Mucosa of descending colon (tissue), 3 donors: ENCODE measurements at regions not wholly inside any gene's neighbourhood (a gene's known extent, or its start where the extent isn't known, plus 50 kb on each side); places are given as distances from the start of the nearest gene placed in this dataset.
"Not testable (repeated sequence)": the region's sequence is repeated elsewhere in the genome, so short reads cannot be mapped to it uniquely, and the experiment has no call there.

Source experiments
- ATAC-seq: fragments of 200-7000 bp; cut with Tn5 transposase; one replicate; pipeline ENCODE4 v1.9.1; 2020; ENCODE audit warnings: mild to moderate bottlenecking, moderate library complexity
- DNase-seq, 3 donors: peaks; one replicate each; pipeline ENCODE4 v3.0.0-alpha.2; 2020
- H3K36me3 ChIP-seq: fragments of 200-600 bp; one replicate; pipeline ENCODE4 v1.8.0; 2021; ENCODE audit warnings: low read depth, mild to moderate bottlenecking
- H3K4me1 ChIP-seq: fragments of 200-600 bp; one replicate; pipeline ENCODE4 v1.8.0; 2021; ENCODE audit warnings: low read depth, mild to moderate bottlenecking
- H3K4me3 ChIP-seq: fragments of 200-600 bp; one replicate; pipeline ENCODE4 v1.8.0; 2021; ENCODE audit warnings: mild to moderate bottlenecking
- H3K9me3 ChIP-seq: fragments of 200-600 bp; one replicate; pipeline ENCODE4 v1.8.0; 2021; ENCODE audit warnings: mild to moderate bottlenecking
- intact Hi-C, 2 donors: fragments of 100-400 bp; cut with DNase I in 1 of 2; cut with micrococcal nuclease in 1 of 2; formaldehyde crosslinking; loops; one replicate each; pipeline versions ENCODE4 v1.11.0 to v1.11.1; 2022; cut with DNase I, micrococcal nuclease
- TF ChIP-seq, protein P1 (sequence below): fragments of 200-600 bp; IDR thresholded peaks from one replicate; pipeline ENCODE4 v1.8.0; 2022; ENCODE audit warnings: antibody characterized with exemption, mild to moderate bottlenecking
- donor health status: DM: no; HTN: no; CAD: no; lungs with moderate emphysema.
- donor health status: DM: no; HTN: no; CAD: no.
- donor health status: DM: no; HTN: yes; CAD: no.

DNA sequence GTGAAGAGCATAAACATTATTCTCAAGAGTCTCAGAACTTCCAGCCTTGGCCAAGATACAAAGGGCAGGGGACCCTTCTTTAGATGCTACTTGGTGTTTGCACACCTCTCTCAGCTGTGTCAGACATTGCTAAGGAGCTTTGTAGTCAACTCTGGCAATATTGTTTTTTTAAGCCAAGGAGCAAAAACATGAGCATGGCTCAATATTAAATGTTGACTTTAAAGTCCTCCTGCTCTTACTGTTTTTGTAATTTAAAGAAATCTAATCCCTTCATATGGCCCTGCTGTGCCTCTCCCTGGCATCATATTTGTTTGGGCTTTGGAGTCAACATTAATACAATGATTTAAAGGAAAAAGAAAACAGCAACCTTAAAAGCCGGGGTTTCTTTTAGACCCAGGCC is 67.9 kb upstream of the TMEM170B start:
- Histone ChIP-seq H3K4me1 (no peaks in the 10 kb centered on the region), H3K9me3 (no peaks in the 10 kb centered on the region), H3K4me3 (no peak overlapping the region), H3K36me3 (no peaks in the 10 kb centered on the region)
- TF ChIP-seq, protein P1, sequence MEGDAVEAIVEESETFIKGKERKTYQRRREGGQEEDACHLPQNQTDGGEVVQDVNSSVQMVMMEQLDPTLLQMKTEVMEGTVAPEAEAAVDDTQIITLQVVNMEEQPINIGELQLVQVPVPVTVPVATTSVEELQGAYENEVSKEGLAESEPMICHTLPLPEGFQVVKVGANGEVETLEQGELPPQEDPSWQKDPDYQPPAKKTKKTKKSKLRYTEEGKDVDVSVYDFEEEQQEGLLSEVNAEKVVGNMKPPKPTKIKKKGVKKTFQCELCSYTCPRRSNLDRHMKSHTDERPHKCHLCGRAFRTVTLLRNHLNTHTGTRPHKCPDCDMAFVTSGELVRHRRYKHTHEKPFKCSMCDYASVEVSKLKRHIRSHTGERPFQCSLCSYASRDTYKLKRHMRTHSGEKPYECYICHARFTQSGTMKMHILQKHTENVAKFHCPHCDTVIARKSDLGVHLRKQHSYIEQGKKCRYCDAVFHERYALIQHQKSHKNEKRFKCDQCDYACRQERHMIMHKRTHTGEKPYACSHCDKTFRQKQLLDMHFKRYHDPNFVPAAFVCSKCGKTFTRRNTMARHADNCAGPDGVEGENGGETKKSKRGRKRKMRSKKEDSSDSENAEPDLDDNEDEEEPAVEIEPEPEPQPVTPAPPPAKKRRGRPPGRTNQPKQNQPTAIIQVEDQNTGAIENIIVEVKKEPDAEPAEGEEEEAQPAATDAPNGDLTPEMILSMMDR = no peak
- intact Hi-C loops = no loop called here
- DNase-seq (no peak), ATAC-seq (no peak)

DNA sequence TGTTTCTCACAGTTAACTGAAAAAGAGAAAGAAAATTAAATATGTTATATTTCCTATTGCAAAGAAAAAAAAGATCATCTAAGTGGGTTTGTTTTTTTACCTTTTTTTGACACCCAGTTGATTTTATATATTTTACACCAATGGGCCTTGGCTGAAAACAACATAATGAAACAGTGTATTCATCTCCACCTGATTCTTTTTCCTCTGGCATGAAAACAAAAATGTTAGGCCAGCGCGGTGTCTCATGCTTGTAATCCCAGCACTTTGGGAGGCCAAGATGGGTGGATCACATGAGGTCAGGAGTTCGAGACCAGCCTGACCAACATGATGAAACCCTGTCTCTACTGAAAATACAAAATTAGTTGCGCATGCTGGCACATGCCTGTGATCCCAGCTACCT is 69.3 kb upstream of the TMEM170B start:
- DNase-seq, H3K9me3 ChIP-seq, H3K36me3 ChIP-seq, H3K4me3 ChIP-seq, H3K4me1 ChIP-seq, ATAC-seq, intact Hi-C loops: not testable (repeated sequence)

DNA sequence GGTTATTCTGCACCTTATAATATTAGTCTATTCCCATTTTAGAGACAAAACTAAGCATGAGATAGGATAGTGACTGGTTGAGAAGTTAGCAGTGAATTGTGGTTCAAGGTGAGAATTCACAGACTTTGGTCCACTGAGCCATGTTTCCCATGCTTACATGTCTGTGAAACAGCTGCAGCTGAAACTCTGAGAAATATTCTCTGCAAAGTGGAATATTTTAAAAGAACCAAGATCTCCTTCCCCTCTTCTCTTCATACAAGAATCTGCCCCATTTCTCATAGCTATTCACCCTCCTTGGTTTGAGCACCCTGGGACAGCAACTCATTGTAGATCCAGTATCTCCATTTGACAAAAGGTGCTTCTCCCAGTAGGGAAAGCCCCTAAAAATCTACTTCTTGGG is 70.2 kb upstream of the TMEM170B start:
- H3K4me3 ChIP-seq = no peak overlapping the region
- no peaks in the 10 kb centered on the region for H3K9me3 ChIP-seq
- H3K36me3 ChIP-seq = no peaks in the 10 kb centered on the region
- DNase-seq = no peak
- TF ChIP-seq, protein P1 = no peak
- no peak for ATAC-seq
- no peaks in the 10 kb centered on the region for H3K4me1 ChIP-seq
- intact Hi-C loops = no loop called here

DNA sequence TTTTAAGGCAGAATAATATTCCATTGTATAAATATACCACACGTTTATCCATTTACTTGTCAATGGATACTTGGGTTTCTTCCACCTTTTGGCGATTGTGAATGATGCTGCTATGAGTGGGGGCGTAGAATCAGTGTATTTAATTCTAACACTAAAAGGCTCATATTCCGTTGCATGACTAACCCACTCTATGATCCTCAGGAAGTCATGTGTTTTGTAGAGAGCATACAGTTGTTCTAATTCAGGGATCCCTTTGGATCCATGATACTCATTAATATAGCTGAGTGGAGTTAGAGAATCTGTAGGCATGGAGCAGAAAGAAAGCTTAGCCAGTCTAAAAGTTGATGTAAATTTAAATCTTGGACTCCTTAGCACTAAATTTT is 74.2 kb upstream of the TMEM170B start:
- intact Hi-C loops = no loop called here
- H3K4me1 ChIP-seq = no peaks in the 10 kb centered on the region
- TF ChIP-seq, protein P1 = no peak
- no peaks in the 10 kb centered on the region for H3K36me3 ChIP-seq
- no peak for ATAC-seq
- H3K4me3 ChIP-seq = no peak overlapping the region
- no peak for DNase-seq
- H3K9me3 ChIP-seq = no peaks in the 10 kb centered on the region

DNA sequence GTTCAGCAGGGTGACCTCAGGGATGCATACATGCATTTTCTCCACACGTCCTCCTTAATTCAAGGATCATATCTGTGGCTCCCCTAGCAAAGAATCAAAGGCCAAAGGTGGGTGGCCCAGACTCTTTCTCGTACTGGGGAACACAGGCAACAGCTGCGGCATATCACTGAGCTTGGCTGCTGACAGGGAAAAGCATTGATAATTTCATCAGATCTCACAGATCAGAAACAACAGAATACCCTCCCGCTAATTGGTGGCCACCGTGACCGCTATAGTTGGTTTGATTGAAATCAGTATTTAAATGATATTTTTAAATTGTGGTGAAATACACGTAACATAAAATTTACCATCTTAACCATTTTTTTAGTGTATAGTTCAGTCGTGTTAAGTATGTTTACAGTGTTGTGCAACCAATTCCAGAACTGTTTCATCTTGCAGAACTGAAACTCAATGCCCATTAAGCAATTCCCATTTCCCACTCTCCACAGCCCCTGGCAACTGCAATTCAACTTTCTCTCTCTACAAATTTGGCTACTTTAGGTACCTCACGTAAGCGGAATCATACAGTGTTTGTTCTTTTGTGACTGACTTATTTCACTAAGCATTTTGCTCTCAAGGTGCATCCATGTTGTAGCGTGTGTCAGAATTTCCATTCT is 74.7 kb upstream of the TMEM170B start:
- H3K4me1 ChIP-seq = no peaks in the 10 kb centered on the region
- intact Hi-C loops = no loop called here
- H3K9me3 ChIP-seq = no peaks in the 10 kb centered on the region
- DNase-seq (no peak), ATAC-seq (no peak)
- TF ChIP-seq, protein P1 = no peak
- no peak overlapping the region for H3K4me3 ChIP-seq
- H3K36me3 ChIP-seq = no peaks in the 10 kb centered on the region

DNA sequence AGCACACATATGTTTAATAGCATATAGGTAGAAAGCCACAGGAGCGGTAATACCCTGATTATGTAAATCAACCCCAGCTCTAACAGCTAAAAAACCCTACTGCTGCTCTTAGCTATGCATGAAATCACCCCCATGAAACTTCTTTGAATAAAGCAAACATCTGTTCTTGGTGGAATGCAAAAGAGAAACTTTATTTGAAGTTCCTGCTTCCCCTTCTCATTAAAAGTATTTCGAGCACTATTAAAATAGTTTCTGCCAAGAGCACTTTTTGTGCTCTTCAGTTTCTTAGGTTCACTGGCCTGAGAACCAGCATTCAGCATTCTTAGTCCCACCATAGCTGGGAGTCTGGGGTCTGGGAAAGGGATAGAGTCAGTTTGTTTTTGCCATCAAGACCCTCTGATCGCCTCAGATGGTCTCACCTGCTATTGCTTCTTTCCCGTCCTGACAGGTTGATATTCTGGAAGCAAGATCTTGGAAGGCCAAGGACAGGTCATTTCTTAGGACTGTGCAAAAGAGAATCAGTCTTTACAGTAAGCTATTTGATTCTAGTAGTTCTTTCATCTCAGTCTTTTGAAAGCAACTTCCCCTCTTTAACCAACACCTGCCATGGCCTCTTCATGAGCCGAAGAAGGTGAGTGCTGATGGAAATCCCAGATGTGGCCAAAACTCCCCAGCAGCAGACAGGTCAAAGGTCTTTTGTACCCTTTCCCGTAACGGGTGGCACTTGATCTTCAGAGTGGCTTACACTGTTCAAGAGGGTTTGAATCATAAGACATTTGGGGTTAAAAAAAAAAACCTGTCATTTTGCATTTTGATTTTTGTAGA is 76.5 kb upstream of the TMEM170B start:
- Histone ChIP-seq H3K36me3 (no peaks in the 10 kb centered on the region), H3K9me3 (no peaks in the 10 kb centered on the region), H3K4me1 (no peaks in the 10 kb centered on the region), H3K4me3 (no peak overlapping the region)
- no peak for DNase-seq
- TF ChIP-seq, protein P1 = no peak
- ATAC-seq = peak; percentile 69
- intact Hi-C loops = no loop called here
